Stimulated activated naive CD8-positive, alpha-beta T cell treated with anti-CD3 and anti-CD28 coated beads, Interleukin-15, Interleukin-2, amounts not matched to agents 100 ng/mL and 50 ng/mL, for 24 hours (primary cell): ENCODE measurements at regions not wholly inside any gene's neighbourhood (a gene's known extent, or its start where the extent isn't known, plus 50 kb on each side); places are given as distances from the start of the nearest gene placed in this dataset.

ENCODE experiments used
- H3K27ac Mint-ChIP-seq: one replicate; pipeline ENCODE4 v1.8.0; 2021; ENCODE audit warnings: mild to moderate bottlenecking, mixed read lengths
- H3K27me3 Mint-ChIP-seq: one replicate; pipeline ENCODE4 v1.8.0; 2021; ENCODE audit warnings: mixed read lengths
- H3K36me3 Mint-ChIP-seq: one replicate; pipeline ENCODE4 v1.8.0; 2021; ENCODE audit warnings: low read depth, mixed read lengths
- H3K4me1 Mint-ChIP-seq: one replicate; pipeline ENCODE4 v1.8.0; 2021; ENCODE audit warnings: low read depth, mixed read lengths
- H3K4me3 Mint-ChIP-seq: one replicate; pipeline ENCODE4 v1.8.0; 2021; ENCODE audit warnings: mild to moderate bottlenecking, mixed read lengths
- H3K9me3 Mint-ChIP-seq: one replicate; pipeline ENCODE4 v1.8.0; 2021; ENCODE audit warnings: mixed read lengths

GRCh38 chr2:239682518-239682917 is 281.7 kb upstream of the HDAC4 start:
- no peaks in the 10 kb centered on the region for H3K36me3 Mint-ChIP-seq
- no peak overlapping the region for H3K27ac Mint-ChIP-seq
- peaks cover 20% of the 10 kb centered on the region for H3K27me3 Mint-ChIP-seq
- H3K9me3 Mint-ChIP-seq = peaks cover 3% of the 10 kb centered on the region
- H3K4me1 Mint-ChIP-seq = no peaks in the 10 kb centered on the region
- no peak overlapping the region for H3K4me3 Mint-ChIP-seq

GRCh38 chr2:239679755-239680154 is 278.9 kb upstream of the HDAC4 start:
- no peaks in the 10 kb centered on the region for H3K4me1 Mint-ChIP-seq
- no peak overlapping the region for H3K4me3 Mint-ChIP-seq
- peaks cover 13% of the 10 kb centered on the region for H3K27me3 Mint-ChIP-seq
- H3K27ac Mint-ChIP-seq = no peak overlapping the region
- peaks cover 3% of the 10 kb centered on the region for H3K9me3 Mint-ChIP-seq
- no peaks in the 10 kb centered on the region for H3K36me3 Mint-ChIP-seq

GRCh38 chr2:239678666-239679296 is 278.0 kb upstream of the HDAC4 start:
- H3K27ac Mint-ChIP-seq = no peak overlapping the region
- H3K36me3 Mint-ChIP-seq = no peaks in the 10 kb centered on the region
- no peak overlapping the region for H3K4me3 Mint-ChIP-seq
- peaks cover 3% of the 10 kb centered on the region for H3K9me3 Mint-ChIP-seq
- no peaks in the 10 kb centered on the region for H3K4me1 Mint-ChIP-seq
- peaks cover 6% of the 10 kb centered on the region for H3K27me3 Mint-ChIP-seq

- Mint-ChIP-seq H3K27ac (no peak overlapping the region), H3K4me1 (no peaks in the 10 kb centered on the region), H3K36me3 (no peaks in the 10 kb centered on the region), H3K4me3 (no peak overlapping the region), H3K9me3 (peaks cover 3% of the 10 kb centered on the region), H3K27me3 (peaks cover 5% of the 10 kb centered on the region)
These were observed 277.3 kb upstream of the HDAC4 start for GRCh38 chr2:239678186-239678490.

GRCh38 chr2:239677453-239678185 is 276.8 kb upstream of the HDAC4 start:
- H3K9me3 Mint-ChIP-seq = peaks cover 3% of the 10 kb centered on the region
- H3K4me3 Mint-ChIP-seq = no peak overlapping the region
- peaks cover under 1% of the 10 kb centered on the region for H3K27me3 Mint-ChIP-seq
- no peaks in the 10 kb centered on the region for H3K4me1 Mint-ChIP-seq
- H3K27ac Mint-ChIP-seq = no peak overlapping the region
- H3K36me3 Mint-ChIP-seq = no peaks in the 10 kb centered on the region

GRCh38 chr2:239676716-239677452 is 276.1 kb upstream of the HDAC4 start:
- Mint-ChIP-seq H3K4me3 (no peak overlapping the region), H3K27me3 (no peaks in the 10 kb centered on the region)

GRCh38 chr2:239675826-239676715 is 275.3 kb upstream of the HDAC4 start:
- H3K27me3 Mint-ChIP-seq = no peaks in the 10 kb centered on the region
- no peaks in the 10 kb centered on the region for H3K4me1 Mint-ChIP-seq
- H3K4me3 Mint-ChIP-seq = no peak overlapping the region
- H3K9me3 Mint-ChIP-seq = no peaks in the 10 kb centered on the region
- no peaks in the 10 kb centered on the region for H3K36me3 Mint-ChIP-seq
- H3K27ac Mint-ChIP-seq = no peak overlapping the region

More at GRCh38 chr2:239676716-239677452, 276.1 kb upstream of the HDAC4 start:
- no peak overlapping the region for H3K27ac Mint-ChIP-seq
- H3K36me3 Mint-ChIP-seq = no peaks in the 10 kb centered on the region
- H3K9me3 Mint-ChIP-seq = peaks cover 2% of the 10 kb centered on the region
- H3K4me1 Mint-ChIP-seq = no peaks in the 10 kb centered on the region

- H3K4me1 Mint-ChIP-seq = no peaks in the 10 kb centered on the region
These were observed 274.4 kb upstream of the HDAC4 start for GRCh38 chr2:239674981-239675825.

GRCh38 chr2:239674101-239674980 is 273.5 kb upstream of the HDAC4 start:
- Mint-ChIP-seq H3K4me3 (no peak overlapping the region), H3K9me3 (no peaks in the 10 kb centered on the region), H3K27me3 (no peaks in the 10 kb centered on the region), H3K36me3 (no peaks in the 10 kb centered on the region), H3K4me1 (no peaks in the 10 kb centered on the region), H3K27ac (no peak overlapping the region)

More at GRCh38 chr2:239674981-239675825, 274.4 kb upstream of the HDAC4 start:
- Mint-ChIP-seq H3K36me3 (no peaks in the 10 kb centered on the region), H3K27me3 (no peaks in the 10 kb centered on the region), H3K4me3 (no peak overlapping the region), H3K9me3 (no peaks in the 10 kb centered on the region), H3K27ac (no peak overlapping the region)

- no peaks in the 10 kb centered on the region for H3K27me3 Mint-ChIP-seq
- no peak overlapping the region for H3K4me3 Mint-ChIP-seq
- no peaks in the 10 kb centered on the region for H3K9me3 Mint-ChIP-seq
- no peak overlapping the region for H3K27ac Mint-ChIP-seq
- no peaks in the 10 kb centered on the region for H3K36me3 Mint-ChIP-seq
- H3K4me1 Mint-ChIP-seq = no peaks in the 10 kb centered on the region
These were observed 272.8 kb upstream of the HDAC4 start for GRCh38 chr2:239673641-239674040.

- Mint-ChIP-seq H3K27me3 (no peaks in the 10 kb centered on the region), H3K4me3 (no peak overlapping the region), H3K27ac (no peak overlapping the region), H3K36me3 (no peaks in the 10 kb centered on the region), H3K9me3 (no peaks in the 10 kb centered on the region), H3K4me1 (no peaks in the 10 kb centered on the region)
These were observed 271.4 kb upstream of the HDAC4 start for GRCh38 chr2:239671916-239672849.

- H3K4me1 Mint-ChIP-seq = no peaks in the 10 kb centered on the region
- no peaks in the 10 kb centered on the region for H3K9me3 Mint-ChIP-seq
- no peak overlapping the region for H3K27ac Mint-ChIP-seq
- no peaks in the 10 kb centered on the region for H3K27me3 Mint-ChIP-seq
- no peaks in the 10 kb centered on the region for H3K36me3 Mint-ChIP-seq
- no peak overlapping the region for H3K4me3 Mint-ChIP-seq
These were observed 270.7 kb upstream of the HDAC4 start for GRCh38 chr2:239671471-239671870.
